AG09309 (cell line): ENCODE measurements at regions not wholly inside any gene's neighbourhood (a gene's known extent, or its start where the extent isn't known, plus 50 kb on each side); places are given as distances from the start of the nearest gene placed in this dataset.

Experiments used
- DNase-seq: peaks from one replicate; pipeline ENCODE4 v3.0.0-alpha.2; 2010; ENCODE audit warnings: low read depth
- H3K4me3 ChIP-seq: 2 replicates; pipeline ENCODE4 v1.5.1; 2011; ENCODE audit warnings: mild to moderate bottlenecking, low read depth, low read length, moderate library complexity; ENCODE audit not compliant: control insufficient read depth
- CTCF ChIP-seq: IDR thresholded peaks from 2 replicates; pipeline ENCODE4 v1.5.1; 2011; ENCODE audit warnings: mild to moderate bottlenecking, low read depth, low read length, inconsistent platforms; ENCODE audit not compliant: insufficient read depth, control insufficient read depth; ENCODE audit errors: missing control alignments

- TF ChIP-seq CTCF, result no peak
- DNase-seq, result no peak
- no peak overlapping the region for H3K4me3 ChIP-seq
Measured at GRCh38 chrX:149205081-149205480, 300.0 kb downstream of the IDS start.

GRCh38 chrX:149199734-149200133, 305.4 kb downstream of the IDS start:
- H3K4me3 ChIP-seq, result no peak overlapping the region
- DNase-seq, result no peak
- no peak for TF ChIP-seq CTCF

- no peak overlapping the region for H3K4me3 ChIP-seq
- TF ChIP-seq CTCF, result no peak
- DNase-seq, result no peak
Measured at GRCh38 chrX:149198980-149199732, 305.9 kb downstream of the IDS start.

- no peak for DNase-seq
- H3K4me3 ChIP-seq, result no peak overlapping the region
- TF ChIP-seq CTCF, result no peak
Measured at GRCh38 chrX:149185087-149185486, 320.0 kb downstream of the IDS start.

- no peak overlapping the region for H3K4me3 ChIP-seq
- no peak for TF ChIP-seq CTCF
- DNase-seq, result no peak
Measured at GRCh38 chrX:149161435-149162088, 343.5 kb downstream of the IDS start.

- no peak overlapping the region for H3K4me3 ChIP-seq
- DNase-seq, result no peak
- no peak for TF ChIP-seq CTCF
Measured at GRCh38 chrX:149157976-149158375, 347.1 kb downstream of the IDS start.
